HL-60 (cell line): ENCODE measurements at regions not wholly inside any gene's neighbourhood (a gene's known extent, or its start where the extent isn't known, plus 50 kb on each side); places are given as distances from the start of the nearest gene placed in this dataset.

Experiments used
- DNase-seq, 2 experiments: peaks; one replicate each; pipeline ENCODE4 v3.0.0-alpha.2; 2010 to 2020; ENCODE audit warnings: low read depth in 1 of 2, low spot score in 1 of 2
- H3K27ac ChIP-seq: fragments of 250-450 bp; sonication (Bioruptor Pico); replicated peaks from 2 replicates; pipeline ENCODE4 v1.5.1; 2020; ENCODE audit warnings: mild to moderate bottlenecking, moderate library complexity
- H3K27me3 ChIP-seq: fragments of 250-450 bp; sonication (Bioruptor Pico); 2 replicates; pipeline ENCODE4 v1.5.1; 2021; ENCODE audit warnings: mild to moderate bottlenecking, moderate library complexity; ENCODE audit not compliant: insufficient read depth, poor library complexity, severe bottlenecking
- H3K4me3 ChIP-seq: replicated peaks from 2 replicates; pipeline ENCODE4 v1.5.1; 2011; ENCODE audit warnings: mild to moderate bottlenecking, control low read depth, low read length; ENCODE audit not compliant: insufficient read depth
- CTCF ChIP-seq: IDR thresholded peaks from one replicate; pipeline ENCODE4 v1.5.1; 2011; ENCODE audit warnings: low read length, control low read depth, inconsistent platforms; ENCODE audit not compliant: insufficient read depth
- GABPA ChIP-seq: IDR thresholded peaks from 2 replicates; pipeline ENCODE4 v1.6.1; 2012; ENCODE audit warnings: low read depth
- POLR2AphosphoS5 ChIP-seq: IDR thresholded peaks from 2 replicates; pipeline ENCODE4 v1.6.1; 2012; ENCODE audit warnings: low read depth
- REST ChIP-seq: IDR thresholded peaks from 2 replicates; pipeline ENCODE4 v1.6.1; 2012; ENCODE audit warnings: low read depth; ENCODE audit not compliant: insufficient replicate concordance
- SPI1 ChIP-seq: IDR thresholded peaks from 2 replicates; pipeline ENCODE4 v1.6.1; 2012; ENCODE audit warnings: low read depth, mild to moderate bottlenecking, borderline replicate concordance

GRCh38 chr10:57815949-57816348, 451.7 kb downstream of the IPMK start:
- TF ChIP-seq CTCF: no peak
- no peak for TF ChIP-seq REST
- TF ChIP-seq POLR2AphosphoS5: no peak
- no peak for TF ChIP-seq SPI1
- no peak for TF ChIP-seq GABPA
- Histone ChIP-seq H3K4me3 (no peak overlapping the region), H3K27me3 (no peaks in the 10 kb centered on the region), H3K27ac (no peak overlapping the region)
- no peak for DNase-seq

- Histone ChIP-seq H3K27me3 (no peaks in the 10 kb centered on the region), H3K27ac (no peak overlapping the region), H3K4me3 (no peak overlapping the region)
- no peak for DNase-seq
- TF ChIP-seq REST: no peak
- no peak for TF ChIP-seq POLR2AphosphoS5
- no peak for TF ChIP-seq CTCF
- no peak for TF ChIP-seq GABPA
- no peak for TF ChIP-seq SPI1
These were observed 457.7 kb downstream of the IPMK start for GRCh38 chr10:57809961-57810360.

GRCh38 chr10:57807906-57808305, 459.8 kb downstream of the IPMK start:
- DNase-seq: no peak
- H3K27ac ChIP-seq: no peak overlapping the region
- no peak for TF ChIP-seq GABPA
- no peak for TF ChIP-seq SPI1
- TF ChIP-seq REST: no peak
- no peak for TF ChIP-seq POLR2AphosphoS5
- TF ChIP-seq CTCF: no peak
- no peak overlapping the region for H3K4me3 ChIP-seq
- no peaks in the 10 kb centered on the region for H3K27me3 ChIP-seq
